ENCODE measurements at regions not wholly inside any gene's neighbourhood (a gene's known extent, or its start where the extent isn't known, plus 50 kb on each side); places are given as distances from the start of the nearest gene placed in this dataset.

- Histone ChIP-seq H3K36me3 (no peaks in the 10 kb centered on the region), H3K4me1 (no peaks in the 10 kb centered on the region), H3K27me3 (no peaks in the 10 kb centered on the region), H3K4me3 (no peak overlapping the region), H3K9me3 (no peaks in the 10 kb centered on the region), H3K27ac (no peak overlapping the region)
- no peak for DNase-seq
- no peak for ATAC-seq (ENCODE audit: low FRiP score in 2 of 2)
- WGBS, 2 donors: 59 to 61% methylated on average over 4 of the region's 4 CpGs
- no peak for TF ChIP-seq CTCF (IDR thresholded peaks at IDR 0.05)
- no peak for TF ChIP-seq EP300 (IDR thresholded peaks at IDR 0.05)
- no peak for TF ChIP-seq POLR2AphosphoS5 (IDR thresholded peaks at IDR 0.05)
- TF ChIP-seq POLR2A (IDR thresholded peaks at IDR 0.05): no peak
Observed at GRCh38 chr20:22213271-22213670, 371.1 kb downstream of the FOXA2 start.

- ATAC-seq (ENCODE audit: low FRiP score in 2 of 2): no peak
- no peak for DNase-seq
- TF ChIP-seq POLR2A (IDR thresholded peaks at IDR 0.05) (no peak), CTCF (IDR thresholded peaks at IDR 0.05) (no peak), EP300 (IDR thresholded peaks at IDR 0.05) (no peak), POLR2AphosphoS5 (IDR thresholded peaks at IDR 0.05) (no peak)
- Histone ChIP-seq H3K27me3 (no peaks in the 10 kb centered on the region), H3K27ac (no peak overlapping the region), H3K4me1 (no peaks in the 10 kb centered on the region), H3K9me3 (no peaks in the 10 kb centered on the region), H3K4me3 (no peak overlapping the region), H3K36me3 (no peaks in the 10 kb centered on the region)
Observed at GRCh38 chr20:22207280-22207679, 377.1 kb downstream of the FOXA2 start.

GRCh38 chr20:22204801-22205200, 379.6 kb downstream of the FOXA2 start:
- WGBS, 2 donors: 73 to 83% methylated on average over 4 of the region's 4 CpGs

GRCh38 chr20:22182148-22182547, 402.2 kb downstream of the FOXA2 start:
- Histone ChIP-seq H3K36me3 (no peaks in the 10 kb centered on the region), H3K27me3 (no peaks in the 10 kb centered on the region), H3K4me1 (no peaks in the 10 kb centered on the region), H3K27ac (no peak overlapping the region), H3K4me3 (no peak overlapping the region), H3K9me3 (no peaks in the 10 kb centered on the region)
- TF ChIP-seq POLR2AphosphoS5 (IDR thresholded peaks at IDR 0.05) (no peak), CTCF (IDR thresholded peaks at IDR 0.05) (no peak), EP300 (IDR thresholded peaks at IDR 0.05) (no peak), POLR2A (IDR thresholded peaks at IDR 0.05) (no peak)
- 54 to 61% methylated on average over 1 of the region's 1 CpG for WGBS, 2 donors
- DNase-seq (no peak), ATAC-seq (ENCODE audit: low FRiP score in 2 of 2) (no peak)

More at GRCh38 chr20:22204801-22205200, 379.6 kb downstream of the FOXA2 start:
- DNase-seq (no peak), ATAC-seq (ENCODE audit: low FRiP score in 2 of 2) (no peak)
- Histone ChIP-seq H3K9me3 (no peaks in the 10 kb centered on the region), H3K27ac (no peak overlapping the region), H3K36me3 (no peaks in the 10 kb centered on the region), H3K4me3 (no peak overlapping the region), H3K4me1 (no peaks in the 10 kb centered on the region), H3K27me3 (no peaks in the 10 kb centered on the region)
- TF ChIP-seq POLR2AphosphoS5 (IDR thresholded peaks at IDR 0.05): no peak
- TF ChIP-seq POLR2A (IDR thresholded peaks at IDR 0.05): no peak
- TF ChIP-seq EP300 (IDR thresholded peaks at IDR 0.05): no peak
- TF ChIP-seq CTCF (IDR thresholded peaks at IDR 0.05): no peak

- no peak for DNase-seq
- 64% methylated on average over 1 of the region's 1 CpG for WGBS, 2 donors
Observed at GRCh38 chr20:22180244-22180643, 404.1 kb downstream of the FOXA2 start.

More at GRCh38 chr20:22180244-22180643, 404.1 kb downstream of the FOXA2 start:
- no peaks in the 10 kb centered on the region for H3K36me3 ChIP-seq
- H3K27me3 ChIP-seq: no peaks in the 10 kb centered on the region
- TF ChIP-seq EP300 (IDR thresholded peaks at IDR 0.05) (no peak), POLR2A (IDR thresholded peaks at IDR 0.05) (no peak), CTCF (IDR thresholded peaks at IDR 0.05) (no peak), POLR2AphosphoS5 (IDR thresholded peaks at IDR 0.05) (no peak)
- no peaks in the 10 kb centered on the region for H3K4me1 ChIP-seq
- H3K4me3 ChIP-seq: no peak overlapping the region
- H3K27ac ChIP-seq: no peak overlapping the region
- no peak for ATAC-seq (ENCODE audit: low FRiP score in 2 of 2)
- H3K9me3 ChIP-seq: no peaks in the 10 kb centered on the region

All from upper lobe of left lung (tissue), 6 donors.